Right atrium auricular region (tissue), 2 donors: ENCODE measurements at regions not wholly inside any gene's neighbourhood (a gene's known extent, or its start where the extent isn't known, plus 50 kb on each side); places are given as distances from the start of the nearest gene placed in this dataset.
"Not testable (repeated sequence)": the region's sequence is repeated elsewhere in the genome, so short reads cannot be mapped to it uniquely, and the experiment has no call there.

ENCODE experiments used
- DNase-seq: peaks from one replicate; pipeline ENCODE4 v3.0.0-alpha.2; 2019; ENCODE audit warnings: low spot score
- H3K27ac ChIP-seq, 2 donors: fragments of 200-600 bp; sonication (generic); 1 replicate in 1 of 2; 2 replicates in 1 of 2; pipeline ENCODE4 v1.5.1; 2016 to 2019
- H3K27me3 ChIP-seq, 2 donors: fragments of 200-600 bp; sonication (generic); one replicate each; pipeline versions ENCODE4 v1.5.1 to v1.6.0; 2017 to 2019
- H3K36me3 ChIP-seq: fragments of 200-600 bp; sonication (generic); one replicate; pipeline ENCODE4 v1.5.1; 2016
- H3K4me1 ChIP-seq, 2 donors: fragments of 200-600 bp; sonication (generic); one replicate each; pipeline versions ENCODE4 v1.5.1 to v1.6.0; 2017 to 2019
- H3K4me3 ChIP-seq, 2 donors: fragments of 200-600 bp; sonication (generic); 1 replicate in 1 of 2; 2 replicates in 1 of 2; pipeline ENCODE4 v1.5.1; 2017 to 2019; ENCODE audit warnings: mild to moderate bottlenecking in 1 of 2, moderate library complexity in 1 of 2
- H3K9me3 ChIP-seq, 2 donors: fragments of 200-600 bp; sonication (generic); one replicate each; pipeline ENCODE4 v1.5.1; 2019
- TF ChIP-seq, protein P1 (sequence below), 2 donors: fragments of 200-600 bp; sonication (generic); IDR thresholded peaks; one replicate each; pipeline ENCODE4 v1.5.1; 2019; ENCODE audit warnings: antibody characterized with exemption in 2 of 2

- H3K4me3 ChIP-seq: no peak overlapping the region
- no peaks in the 10 kb centered on the region for H3K4me1 ChIP-seq
- no peaks in the 10 kb centered on the region for H3K36me3 ChIP-seq
- H3K9me3 ChIP-seq: peaks cover 0 to 18% of the 10 kb centered on the region in 2 donors
- no peak overlapping the region for H3K27ac ChIP-seq
- TF ChIP-seq, protein P1, sequence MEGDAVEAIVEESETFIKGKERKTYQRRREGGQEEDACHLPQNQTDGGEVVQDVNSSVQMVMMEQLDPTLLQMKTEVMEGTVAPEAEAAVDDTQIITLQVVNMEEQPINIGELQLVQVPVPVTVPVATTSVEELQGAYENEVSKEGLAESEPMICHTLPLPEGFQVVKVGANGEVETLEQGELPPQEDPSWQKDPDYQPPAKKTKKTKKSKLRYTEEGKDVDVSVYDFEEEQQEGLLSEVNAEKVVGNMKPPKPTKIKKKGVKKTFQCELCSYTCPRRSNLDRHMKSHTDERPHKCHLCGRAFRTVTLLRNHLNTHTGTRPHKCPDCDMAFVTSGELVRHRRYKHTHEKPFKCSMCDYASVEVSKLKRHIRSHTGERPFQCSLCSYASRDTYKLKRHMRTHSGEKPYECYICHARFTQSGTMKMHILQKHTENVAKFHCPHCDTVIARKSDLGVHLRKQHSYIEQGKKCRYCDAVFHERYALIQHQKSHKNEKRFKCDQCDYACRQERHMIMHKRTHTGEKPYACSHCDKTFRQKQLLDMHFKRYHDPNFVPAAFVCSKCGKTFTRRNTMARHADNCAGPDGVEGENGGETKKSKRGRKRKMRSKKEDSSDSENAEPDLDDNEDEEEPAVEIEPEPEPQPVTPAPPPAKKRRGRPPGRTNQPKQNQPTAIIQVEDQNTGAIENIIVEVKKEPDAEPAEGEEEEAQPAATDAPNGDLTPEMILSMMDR (IDR thresholded peaks at IDR 0.05): no peak
- no peaks in the 10 kb centered on the region for H3K27me3 ChIP-seq
- no peak for DNase-seq
Observed at GRCh38 chr12:74171478-74171909, 366.1 kb upstream of the ATXN7L3B start.

GRCh38 chr12:74174961-74175360, 362.7 kb upstream of the ATXN7L3B start:
- H3K4me3 ChIP-seq, H3K27me3 ChIP-seq, H3K36me3 ChIP-seq, H3K27ac ChIP-seq, DNase-seq, H3K4me1 ChIP-seq: not testable (repeated sequence)
- H3K9me3 ChIP-seq: peaks cover 0 to 18% of the 10 kb centered on the region in 2 donors

DNA sequence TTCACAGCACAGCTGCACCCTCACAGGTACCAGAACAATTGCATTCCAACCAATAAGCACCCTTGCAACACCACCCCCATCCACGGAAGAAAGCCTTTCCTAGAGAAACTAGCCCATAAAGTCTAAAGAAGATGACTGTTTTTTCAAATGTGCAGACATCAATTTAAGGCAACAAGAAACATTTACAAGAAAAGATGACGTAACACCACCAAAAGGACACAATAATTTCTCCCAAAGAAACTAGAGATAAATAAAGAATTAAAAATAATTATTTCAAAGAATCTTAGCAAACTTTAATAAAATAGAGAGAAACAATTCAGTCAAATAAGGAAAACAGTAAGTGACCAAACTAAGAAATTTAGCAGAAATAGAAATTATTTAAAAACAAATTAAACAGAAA, 352.3 kb upstream of the ATXN7L3B start:
- Histone ChIP-seq H3K27me3 (no peaks in the 10 kb centered on the region), H3K36me3 (no peaks in the 10 kb centered on the region), H3K27ac (no peak overlapping the region), H3K9me3 (no peaks in the 10 kb centered on the region), H3K4me1 (no peaks in the 10 kb centered on the region), H3K4me3 (no peak overlapping the region)
- no peak for DNase-seq
- TF ChIP-seq, protein P1 (IDR thresholded peaks at IDR 0.05): no peak

- no peak overlapping the region for H3K4me3 ChIP-seq
- H3K36me3 ChIP-seq: no peaks in the 10 kb centered on the region
- H3K9me3 ChIP-seq: no peaks in the 10 kb centered on the region
- H3K4me1 ChIP-seq: no peaks in the 10 kb centered on the region
- DNase-seq: no peak
- TF ChIP-seq, protein P1 (IDR thresholded peaks at IDR 0.05): no peak
- H3K27me3 ChIP-seq: no peaks in the 10 kb centered on the region
- H3K27ac ChIP-seq: no peak overlapping the region
Observed at GRCh38 chr12:74193191-74193590, 344.4 kb upstream of the ATXN7L3B start.

GRCh38 chr12:74204236-74204635, 333.4 kb upstream of the ATXN7L3B start:
- Histone ChIP-seq H3K27ac (no peak overlapping the region), H3K27me3 (no peaks in the 10 kb centered on the region), H3K9me3 (no peaks in the 10 kb centered on the region), H3K4me3 (no peak overlapping the region), H3K36me3 (no peaks in the 10 kb centered on the region), H3K4me1 (no peaks in the 10 kb centered on the region)
- DNase-seq: no peak
- TF ChIP-seq, protein P1 (IDR thresholded peaks at IDR 0.05): no peak

DNA sequence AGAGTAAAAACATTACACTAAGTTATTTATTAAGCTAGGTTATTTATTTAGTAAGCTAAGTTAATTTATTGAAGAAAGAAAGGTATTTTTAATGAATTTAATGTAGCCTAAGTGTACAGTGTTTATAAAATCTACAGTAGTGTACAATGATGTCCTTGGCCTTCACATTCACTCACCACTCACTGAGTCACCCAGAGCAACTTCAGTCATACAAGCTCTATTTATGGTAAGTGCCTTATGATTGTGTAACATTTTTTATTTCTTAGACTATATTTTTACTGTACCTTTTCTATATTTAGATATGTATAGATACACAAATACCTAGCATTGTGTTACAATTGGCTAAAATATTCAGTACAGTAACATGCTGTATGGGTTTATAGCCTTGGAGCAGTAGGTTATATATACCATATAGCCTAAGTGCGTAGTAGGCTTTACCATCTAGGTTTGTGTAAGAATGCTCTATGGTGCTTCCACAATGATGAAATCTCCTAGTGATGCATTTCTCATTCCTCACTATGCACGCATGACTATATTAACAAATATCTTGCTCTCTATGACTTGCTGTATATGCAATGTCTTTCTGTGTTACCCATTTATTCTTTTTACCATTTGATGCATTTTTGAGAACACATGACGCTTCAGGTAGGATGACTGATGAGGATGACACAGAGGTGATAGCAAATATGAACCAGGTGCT, 309.6 kb upstream of the ATXN7L3B start:
- Histone ChIP-seq H3K27me3 (no peaks in the 10 kb centered on the region), H3K36me3 (no peaks in the 10 kb centered on the region), H3K4me3 (no peak overlapping the region), H3K4me1 (no peaks in the 10 kb centered on the region), H3K9me3 (no peaks in the 10 kb centered on the region), H3K27ac (no peak overlapping the region)
- DNase-seq: no peak
- TF ChIP-seq, protein P1 (IDR thresholded peaks at IDR 0.05): no peak
